ENCODE measurements at regions not wholly inside any gene's neighbourhood (a gene's known extent, or its start where the extent isn't known, plus 50 kb on each side); places are given as distances from the start of the nearest gene placed in this dataset.
"Not testable (repeated sequence)": the region's sequence is repeated elsewhere in the genome, so short reads cannot be mapped to it uniquely, and the experiment has no call there.

- H3K27ac Mint-ChIP-seq: no peak overlapping the region
- no peaks in the 10 kb centered on the region for H3K36me3 Mint-ChIP-seq
- no peak overlapping the region for H3K4me3 Mint-ChIP-seq
- Histone ChIP-seq H3K9me3 (ENCODE audit: control insufficient read depth, insufficient read depth, low read length) (no peaks in the 10 kb centered on the region), H3K4me3 (ENCODE audit: low read length) (no peak overlapping the region), H3K27ac (ENCODE audit: low read length) (no peak overlapping the region), H3K27me3 (ENCODE audit: control insufficient read depth, insufficient read depth, low read length) (no peaks in the 10 kb centered on the region), H3K36me3 (ENCODE audit: control insufficient read depth, insufficient read depth, low read length) (no peaks in the 10 kb centered on the region), H3K4me1 (ENCODE audit: control insufficient read depth, insufficient read depth, low read length) (no peaks in the 10 kb centered on the region)
- no peaks in the 10 kb centered on the region for H3K4me1 Mint-ChIP-seq
- WGBS (ENCODE audit: insufficient coverage): 93% methylated on average over 6 of the region's 6 CpGs
- H3K27me3 Mint-ChIP-seq (ENCODE audit: low read depth in 2 of 2): no peaks in the 10 kb centered on the region
- TF ChIP-seq CTCF (IDR thresholded peaks at IDR 0.05): no peak
- no peak for ATAC-seq
- DNase-seq: no peak
- H3K9me3 Mint-ChIP-seq: peaks cover 7% of the 10 kb centered on the region in 2 donors
- intact Hi-C loops (cut with micrococcal nuclease): no loop called here
These were observed 511.8 kb downstream of the EDEM1 start for GRCh38 chr3:5699313-5699712.

GRCh38 chr3:5699811-5700210 lies 512.3 kb downstream of the EDEM1 start:
- DNase-seq (no peak), ATAC-seq (no peak)
- no peak for TF ChIP-seq CTCF (IDR thresholded peaks at IDR 0.05)
- Mint-ChIP-seq H3K27ac (no peak overlapping the region), H3K27me3 (ENCODE audit: low read depth in 2 of 2) (no peaks in the 10 kb centered on the region), H3K36me3 (no peaks in the 10 kb centered on the region), H3K4me1 (no peaks in the 10 kb centered on the region), H3K9me3 (peaks cover 7% of the 10 kb centered on the region in 2 donors), H3K4me3 (no peak overlapping the region)
- H3K36me3 ChIP-seq (ENCODE audit: control insufficient read depth, insufficient read depth, low read length): no peaks in the 10 kb centered on the region
- H3K27me3 ChIP-seq (ENCODE audit: control insufficient read depth, insufficient read depth, low read length): no peaks in the 10 kb centered on the region
- no peaks in the 10 kb centered on the region for H3K4me1 ChIP-seq (ENCODE audit: control insufficient read depth, insufficient read depth, low read length)
- no peaks in the 10 kb centered on the region for H3K9me3 ChIP-seq (ENCODE audit: control insufficient read depth, insufficient read depth, low read length)
- no peak overlapping the region for H3K27ac ChIP-seq (ENCODE audit: low read length)
- intact Hi-C loops (cut with micrococcal nuclease): no loop called here
- 100% methylated on average over 1 of the region's 2 CpGs for WGBS (ENCODE audit: insufficient coverage)
- H3K4me3 ChIP-seq (ENCODE audit: low read length): no peak overlapping the region

- H3K27ac Mint-ChIP-seq; H3K4me3 Mint-ChIP-seq; H3K36me3 ChIP-seq (ENCODE audit: control insufficient read depth, insufficient read depth, low read length); H3K4me3 ChIP-seq (ENCODE audit: low read length); H3K4me1 ChIP-seq (ENCODE audit: control insufficient read depth, insufficient read depth, low read length); H3K4me1 Mint-ChIP-seq; ATAC-seq; DNase-seq; H3K27ac ChIP-seq (ENCODE audit: low read length); H3K27me3 Mint-ChIP-seq (ENCODE audit: low read depth in 2 of 2); H3K9me3 ChIP-seq (ENCODE audit: control insufficient read depth, insufficient read depth, low read length); H3K9me3 Mint-ChIP-seq; H3K36me3 Mint-ChIP-seq; H3K27me3 ChIP-seq (ENCODE audit: control insufficient read depth, insufficient read depth, low read length); intact Hi-C loops (cut with micrococcal nuclease): not testable (repeated sequence)
- WGBS (ENCODE audit: insufficient coverage): 92% methylated on average over 2 of the region's 2 CpGs
These were observed 513.5 kb downstream of the EDEM1 start for GRCh38 chr3:5701005-5701404.

GRCh38 chr3:5707794-5708193 lies 520.3 kb downstream of the EDEM1 start:
- DNase-seq (no peak), ATAC-seq (no peak)
- Mint-ChIP-seq H3K4me1 (peaks cover 6 to 9% of the 10 kb centered on the region in 2 donors), H3K27me3 (ENCODE audit: low read depth in 2 of 2) (no peaks in the 10 kb centered on the region), H3K27ac (no peak overlapping the region), H3K4me3 (no peak overlapping the region), H3K9me3 (peaks cover 4% of the 10 kb centered on the region in 2 donors), H3K36me3 (no peaks in the 10 kb centered on the region)
- Histone ChIP-seq H3K4me3 (ENCODE audit: low read length) (no peak overlapping the region), H3K9me3 (ENCODE audit: control insufficient read depth, insufficient read depth, low read length) (no peaks in the 10 kb centered on the region), H3K36me3 (ENCODE audit: control insufficient read depth, insufficient read depth, low read length) (no peaks in the 10 kb centered on the region), H3K4me1 (ENCODE audit: control insufficient read depth, insufficient read depth, low read length) (no peaks in the 10 kb centered on the region), H3K27me3 (ENCODE audit: control insufficient read depth, insufficient read depth, low read length) (no peaks in the 10 kb centered on the region), H3K27ac (ENCODE audit: low read length) (no peak overlapping the region)
- no peak for TF ChIP-seq CTCF (IDR thresholded peaks at IDR 0.05)
- intact Hi-C loops (cut with micrococcal nuclease): no loop called here
- WGBS (ENCODE audit: insufficient coverage): 21% methylated on average over 1 of the region's 2 CpGs

Data from natural killer cell (primary cell).